HG03045 (cell line): ENCODE measurements at regions not wholly inside any gene's neighbourhood (a gene's known extent, or its start where the extent isn't known, plus 50 kb on each side); places are given as distances from the start of the nearest gene placed in this dataset.

Source experiments
- ATAC-seq: cut with Tn5 transposase; IDR thresholded peaks from one replicate; pipeline ENCODE4 v1.9.1; 2021; ENCODE audit warnings: mild to moderate bottlenecking, moderate library complexity; ENCODE audit not compliant: unreplicated experiment

DNA sequence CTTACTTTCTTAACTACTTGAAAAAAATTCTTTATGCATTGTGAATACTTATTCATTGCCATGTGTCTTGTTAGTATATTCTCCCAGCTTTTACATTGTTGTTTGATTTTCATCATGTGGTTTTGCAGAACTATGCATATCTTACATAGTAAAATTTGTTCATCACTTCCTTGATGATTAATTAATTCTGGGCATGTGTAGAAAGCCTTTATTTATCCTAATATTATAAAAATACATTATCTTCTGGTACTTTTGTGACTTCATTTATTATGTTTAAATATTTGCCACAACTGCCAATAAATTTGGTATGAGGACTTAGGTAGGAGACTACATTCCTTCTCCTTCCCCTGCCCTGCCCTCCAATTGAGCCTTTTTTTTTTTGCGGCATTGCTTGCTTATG lies 166.0 kb upstream of the ZNF32 start:
- ATAC-seq = no peak

DNA sequence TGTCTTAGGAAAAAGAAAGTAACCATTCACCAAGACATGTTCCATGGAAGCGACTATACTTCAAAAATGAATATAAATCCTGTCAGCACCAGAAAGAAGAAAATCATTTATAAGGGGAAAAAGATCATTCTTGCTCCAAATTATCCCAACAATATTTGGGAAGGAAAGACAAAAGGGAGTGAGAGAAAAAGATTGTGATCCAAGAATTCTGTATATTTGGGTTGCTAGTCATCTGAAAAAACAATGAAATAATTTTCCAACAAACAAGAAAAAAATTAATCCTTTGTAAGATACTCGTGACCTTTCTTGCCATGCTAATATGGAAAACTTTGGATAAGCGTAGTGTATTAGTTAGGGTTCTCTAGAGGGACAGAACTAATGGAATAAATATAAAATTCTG lies 163.2 kb upstream of the ZNF32 start:
- ATAC-seq = no peak

DNA sequence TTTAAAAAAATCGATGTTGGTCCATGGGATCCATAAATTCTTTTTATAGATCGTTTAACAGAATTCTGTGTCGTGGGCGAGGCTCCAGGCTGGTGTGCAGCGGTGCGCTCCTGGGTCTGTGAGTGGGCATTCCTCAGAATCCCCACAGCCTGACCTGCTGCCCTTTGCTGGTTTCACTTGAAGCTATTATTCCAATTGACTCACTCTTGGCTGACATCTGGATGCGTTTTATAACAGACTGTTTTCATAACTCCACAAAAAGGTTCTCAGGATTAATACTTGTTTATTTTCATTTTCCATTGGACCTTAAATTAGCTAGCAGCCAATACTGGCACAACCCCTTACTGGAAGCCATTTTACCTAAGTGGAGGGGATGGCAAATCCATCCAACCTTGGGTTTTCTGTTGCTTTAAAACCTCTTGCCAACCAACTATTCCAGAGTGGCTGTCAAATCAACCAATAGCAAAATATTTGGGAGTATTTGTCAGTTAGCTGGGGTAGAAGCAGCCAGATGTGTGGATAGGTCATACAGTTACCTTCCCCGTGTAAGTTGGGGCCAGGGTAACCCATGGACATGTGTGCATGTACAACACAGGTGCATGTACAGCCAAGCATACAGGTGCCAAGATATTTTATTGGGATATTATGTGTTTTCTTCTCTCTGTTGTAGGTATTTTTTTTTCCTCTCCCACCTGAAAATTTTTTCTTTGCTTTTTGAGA lies 160.7 kb upstream of the ZNF32 start:
- no peak for ATAC-seq

DNA sequence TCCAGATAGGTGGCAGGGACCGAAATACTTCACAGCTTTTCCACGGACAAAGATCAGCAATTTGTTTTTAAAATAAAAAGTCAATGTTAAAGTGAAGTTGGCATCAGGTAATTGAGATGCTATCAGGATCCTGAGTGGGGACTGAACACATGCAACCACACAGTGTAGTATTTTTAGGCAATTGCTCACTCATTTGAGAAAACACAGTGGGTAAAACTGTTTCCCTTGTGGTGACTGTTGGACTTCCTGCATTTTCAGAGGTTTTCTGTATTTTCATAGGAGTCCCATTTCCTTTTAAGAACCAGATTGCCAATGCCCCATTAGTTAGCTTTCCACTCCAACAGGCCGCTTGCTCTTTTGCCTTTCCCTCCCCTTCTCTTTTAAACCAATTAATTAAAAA lies 159.5 kb upstream of the ZNF32 start:
- peak; percentile 64 for ATAC-seq

DNA sequence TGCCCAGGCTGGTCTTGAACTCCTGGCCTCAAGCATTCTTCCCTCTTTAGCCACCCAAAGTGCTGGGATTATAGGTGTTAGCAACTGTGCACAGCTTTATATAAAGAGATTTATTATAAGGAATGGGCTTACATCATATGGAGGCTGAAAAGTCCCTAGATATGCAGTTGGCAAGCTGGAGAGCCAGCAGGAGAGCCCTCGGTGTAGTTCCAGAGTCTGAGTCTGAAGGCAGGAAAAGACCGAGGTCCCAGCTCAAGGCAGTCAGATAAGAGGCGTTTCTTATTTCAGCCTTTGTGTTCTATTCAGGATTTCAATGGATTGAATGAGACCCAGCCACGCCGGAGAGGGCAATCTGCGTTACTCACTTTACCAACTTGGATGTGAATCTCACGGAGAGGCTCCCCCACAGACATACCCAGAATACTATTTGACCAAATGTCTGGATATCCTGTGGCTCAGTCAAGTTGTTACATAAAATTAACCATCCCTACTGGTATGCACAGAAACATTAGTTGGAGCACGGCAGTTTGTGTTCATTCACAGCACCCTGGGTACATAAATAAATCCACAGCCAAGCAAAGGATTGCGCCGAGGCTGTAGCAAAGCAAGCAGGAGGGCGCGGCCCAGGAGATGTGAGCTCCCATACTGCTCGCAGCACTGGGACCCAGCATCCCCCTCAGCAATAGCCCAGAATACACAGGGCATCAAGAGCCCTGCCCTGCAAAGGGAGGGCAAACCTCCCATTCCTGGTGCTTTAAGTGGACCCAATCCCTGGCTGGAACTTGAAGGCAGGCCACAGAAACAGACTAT lies 158.4 kb upstream of the ZNF32 start:
- no peak for ATAC-seq

DNA sequence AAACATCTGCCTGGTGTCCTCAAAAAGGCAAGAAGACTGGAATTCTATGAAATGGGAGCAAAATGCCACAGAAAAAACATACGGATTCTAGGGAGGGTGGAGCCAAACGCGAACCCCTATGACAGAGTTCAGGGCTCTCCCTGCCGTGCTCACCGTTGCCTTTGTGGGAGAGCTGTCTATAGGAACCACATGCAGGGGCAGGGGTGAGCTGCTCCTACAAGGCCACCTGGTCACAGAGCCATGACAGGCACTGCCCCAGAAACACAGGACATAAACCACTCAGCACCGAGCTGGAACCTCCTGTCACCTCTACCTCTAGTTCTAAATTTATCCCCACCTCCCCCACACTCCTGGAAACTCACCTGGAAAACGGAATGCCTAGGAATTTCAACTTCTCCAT lies 155.1 kb upstream of the ZNF32 start:
- no peak for ATAC-seq

DNA sequence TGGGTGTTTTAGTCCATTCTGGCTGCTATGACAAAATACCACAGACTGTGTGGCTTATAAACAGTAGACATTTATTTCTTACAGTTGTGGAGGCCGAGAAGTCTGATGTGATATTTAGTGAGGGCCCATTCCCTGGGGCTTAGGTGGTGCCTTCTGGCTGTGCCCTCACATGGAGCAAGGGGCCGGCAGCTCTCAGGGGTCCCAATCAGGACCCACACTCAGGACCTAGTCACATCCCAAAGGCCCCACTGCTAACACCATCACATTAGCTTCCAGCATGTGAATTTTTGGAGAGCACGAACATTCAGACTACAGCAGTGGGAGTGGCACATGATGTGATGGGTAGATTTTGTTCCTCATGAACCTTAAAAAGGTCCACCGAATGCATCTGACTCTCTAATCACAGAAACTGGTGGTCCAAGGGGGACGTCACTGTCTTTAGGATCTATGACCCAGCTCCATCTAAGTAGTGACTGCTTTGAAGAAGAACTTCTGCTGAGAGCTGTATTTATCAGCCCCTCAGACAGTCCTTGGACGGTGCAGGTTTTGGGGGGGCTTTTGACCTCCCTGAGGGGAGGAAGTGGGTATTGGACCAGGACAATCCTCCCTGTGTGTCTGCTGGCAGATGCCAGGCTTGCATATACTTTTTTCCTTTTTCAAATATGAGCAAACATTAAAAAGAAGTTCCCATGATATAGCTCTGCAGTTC lies 154.5 kb upstream of the ZNF32 start:
- no peak for ATAC-seq

DNA sequence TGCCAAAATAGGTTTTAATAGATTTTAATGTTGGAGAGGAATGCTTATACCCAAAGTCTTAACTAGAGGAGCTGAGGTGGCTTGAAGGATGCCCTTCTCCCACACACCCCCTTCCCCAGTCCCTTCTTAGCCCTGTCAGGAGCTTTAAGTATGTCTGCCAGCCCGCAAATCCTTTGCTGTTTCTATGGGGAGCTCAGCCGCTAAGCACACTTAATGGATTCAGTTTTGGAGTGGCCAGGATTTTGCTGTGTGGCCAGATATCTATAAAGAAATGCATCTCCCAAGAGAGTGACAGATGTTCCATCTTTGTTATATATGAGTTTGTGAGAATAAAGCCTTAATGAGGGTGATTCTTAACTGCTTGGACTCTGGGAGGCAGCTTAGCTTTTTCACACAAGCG lies 152.9 kb upstream of the ZNF32 start:
- no peak for ATAC-seq

DNA sequence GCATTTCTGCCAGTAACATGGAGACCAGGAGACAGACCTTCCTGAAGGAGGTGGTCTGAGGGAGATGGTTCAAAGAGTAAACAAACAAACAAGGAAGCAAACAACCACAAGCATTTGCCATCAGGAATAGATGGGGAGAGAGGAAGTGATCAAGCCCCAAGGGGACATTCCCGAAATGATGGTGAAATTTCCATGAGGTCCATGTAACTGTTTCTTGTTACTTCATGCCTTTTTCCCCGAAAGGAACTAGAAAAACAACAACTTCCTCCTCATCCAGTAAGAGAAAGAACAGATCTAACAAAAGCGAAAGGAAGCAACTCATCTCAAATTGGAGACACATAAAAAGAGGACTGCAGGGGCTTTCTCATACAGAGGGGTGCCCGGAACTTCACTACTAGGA lies 152.5 kb upstream of the ZNF32 start:
- ATAC-seq = no peak

DNA sequence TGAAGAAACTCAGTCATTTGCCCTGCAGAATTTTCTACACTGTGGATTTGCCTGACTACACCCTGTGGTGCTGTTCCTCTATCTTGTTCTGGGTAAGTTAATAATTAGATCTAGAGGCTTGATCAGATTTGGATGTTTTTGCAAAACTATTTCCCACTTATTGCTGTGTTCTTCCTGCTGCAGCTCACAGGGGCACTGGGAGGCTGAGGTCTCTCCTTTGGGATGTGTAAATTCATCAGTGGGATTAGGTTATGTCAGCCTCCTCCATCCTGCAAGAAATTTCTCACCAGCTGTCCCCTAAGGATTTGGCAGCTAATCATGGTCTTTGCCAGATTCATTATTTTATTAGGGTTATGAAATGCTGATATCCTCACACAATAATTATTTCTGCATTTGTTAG lies 148.1 kb upstream of the ZNF32 start:
- no peak for ATAC-seq

DNA sequence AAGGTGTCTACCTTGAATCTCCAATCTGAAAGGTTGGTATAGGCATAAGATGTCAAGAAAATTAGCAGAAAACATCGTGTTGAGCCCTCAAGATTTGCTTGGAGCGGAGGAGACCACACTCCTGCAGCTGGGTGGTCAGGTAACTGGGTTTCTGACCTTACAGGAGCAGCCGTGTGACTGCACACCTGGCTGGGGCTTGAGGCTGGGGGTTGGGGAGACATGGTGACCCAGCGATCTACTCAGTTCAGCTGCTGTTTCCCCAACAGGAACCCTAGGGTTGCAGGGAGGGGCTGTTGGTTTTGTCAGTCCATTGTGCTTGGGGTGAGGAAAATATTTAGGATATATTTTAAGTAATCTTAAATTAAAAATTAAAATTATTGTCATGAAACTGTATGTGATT lies 147.0 kb upstream of the ZNF32 start:
- no peak for ATAC-seq

DNA sequence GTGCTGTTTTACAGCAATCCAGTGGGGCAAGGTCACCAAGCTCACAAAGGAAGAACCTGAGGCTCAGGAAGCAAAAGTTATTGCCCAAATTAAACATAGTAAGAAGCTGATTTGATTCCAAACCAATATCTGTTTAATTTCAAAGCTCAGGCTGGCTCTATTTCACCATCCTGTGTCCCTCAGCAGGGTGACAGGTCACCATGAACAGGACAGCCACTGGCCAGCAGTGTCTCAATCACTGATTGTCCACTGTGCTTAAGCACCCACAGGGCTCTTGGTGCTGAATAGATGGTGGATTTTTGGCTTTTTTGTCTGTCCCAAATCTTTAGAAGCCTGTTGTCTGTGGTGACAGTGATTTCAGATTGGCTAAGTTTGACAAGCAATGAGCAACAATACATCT lies 146.4 kb upstream of the ZNF32 start:
- no peak for ATAC-seq

DNA sequence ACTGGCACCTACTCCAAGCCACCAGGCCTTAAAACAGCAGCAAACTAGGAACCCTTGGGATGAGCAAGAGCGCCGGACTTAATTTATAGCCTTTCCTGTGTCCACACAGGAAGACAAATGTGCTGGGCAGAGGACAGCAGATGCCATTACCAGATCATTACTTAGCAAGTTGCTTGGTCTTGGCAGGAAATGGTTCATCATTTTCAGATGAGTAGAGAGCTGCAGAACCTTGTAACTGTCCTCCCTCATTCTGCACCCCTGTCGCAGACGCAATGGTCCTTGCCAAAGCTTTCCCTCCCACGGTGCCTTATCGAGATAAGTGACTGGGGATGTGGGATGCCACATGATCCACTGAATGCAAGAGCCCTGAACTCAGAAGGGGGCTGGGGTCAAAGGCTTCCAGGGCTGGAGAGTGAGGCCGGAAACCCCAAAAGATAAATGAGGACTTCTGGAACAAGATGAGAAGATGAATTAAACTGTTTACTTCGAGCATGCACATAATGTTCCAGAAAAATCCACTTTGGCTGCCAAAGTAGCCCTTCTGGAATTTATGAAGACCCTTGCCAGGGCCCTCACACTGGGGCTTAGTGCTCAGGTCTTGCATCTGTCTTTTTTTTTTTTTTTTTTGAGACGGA lies 145.6 kb upstream of the ZNF32 start:
- ATAC-seq = no peak

DNA sequence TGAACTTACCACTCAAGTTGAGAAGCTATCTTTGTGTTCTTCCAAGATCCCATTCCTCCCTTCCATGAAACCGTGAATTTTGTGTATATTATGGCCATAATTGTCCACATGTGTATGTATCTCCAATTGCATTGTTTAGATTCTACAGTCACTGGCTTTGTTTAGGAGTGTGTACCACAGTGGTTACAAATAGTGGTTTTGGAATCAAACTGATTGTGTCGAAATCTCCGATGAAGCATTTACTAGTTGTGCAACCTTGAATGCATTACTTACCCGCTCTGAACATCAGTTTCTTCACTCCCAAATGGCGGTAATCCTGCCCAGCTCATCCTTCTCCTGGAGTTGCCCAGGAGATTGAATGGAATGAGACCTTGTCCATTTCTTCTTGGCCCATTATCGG lies 145.0 kb upstream of the ZNF32 start:
- no peak for ATAC-seq

DNA sequence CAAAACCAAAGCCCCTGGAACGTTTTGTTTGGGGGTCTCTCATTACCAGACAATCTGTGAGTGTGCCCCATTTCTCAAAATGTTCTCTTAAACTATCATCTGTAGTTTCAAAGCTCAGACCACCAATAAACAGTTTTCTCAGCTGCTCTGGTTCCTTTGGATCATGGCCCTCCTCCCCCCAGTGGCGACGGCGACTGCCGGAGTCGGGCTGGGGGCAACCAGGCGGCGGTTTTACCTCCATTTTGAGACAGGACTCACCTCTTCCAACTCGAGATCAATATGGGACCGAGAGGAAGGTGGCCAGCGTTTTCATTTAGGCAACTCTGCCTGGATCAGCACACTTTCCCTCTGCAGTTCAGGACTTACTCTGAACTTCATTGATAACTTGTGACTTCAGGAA lies 141.5 kb upstream of the ZNF32 start:
- no peak for ATAC-seq

DNA sequence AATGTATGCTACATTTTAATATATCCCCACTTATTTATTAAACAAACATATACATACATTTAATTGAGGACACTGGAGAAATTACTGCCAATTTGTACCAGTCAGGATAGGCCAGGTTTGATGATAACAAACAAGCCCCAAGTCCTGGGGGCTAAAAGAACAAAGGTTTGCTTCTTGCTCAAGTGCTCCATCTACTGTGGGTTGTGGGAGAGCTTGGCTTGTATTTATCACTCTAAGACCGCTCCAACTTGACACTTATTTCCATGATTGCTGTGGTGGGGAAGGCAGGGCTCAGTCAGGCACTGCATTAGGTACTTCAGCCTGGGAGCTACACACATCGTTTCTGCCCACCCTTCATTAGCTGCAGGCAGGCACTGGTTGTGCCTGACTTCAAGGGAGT lies 136.6 kb upstream of the ZNF32 start:
- ATAC-seq = no peak

DNA sequence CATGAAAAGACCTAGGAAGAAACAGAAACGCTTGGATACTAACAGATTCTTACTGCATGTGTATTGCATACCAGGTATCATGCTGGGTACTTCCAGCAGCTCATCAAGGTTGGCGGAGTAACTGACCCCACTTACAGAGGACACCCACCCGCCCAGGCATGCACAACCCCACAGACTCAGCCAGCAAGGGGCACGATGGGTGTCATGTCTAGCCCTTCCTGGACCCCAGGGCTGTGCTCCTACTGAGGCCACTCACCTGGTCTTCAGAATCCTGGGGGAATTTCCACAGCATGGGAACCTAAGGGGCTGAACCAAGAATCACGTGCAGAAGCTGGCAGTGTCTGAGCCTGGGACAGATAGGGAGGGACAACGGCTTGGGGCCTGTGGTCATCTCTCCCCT lies 134.1 kb upstream of the ZNF32 start:
- no peak for ATAC-seq

DNA sequence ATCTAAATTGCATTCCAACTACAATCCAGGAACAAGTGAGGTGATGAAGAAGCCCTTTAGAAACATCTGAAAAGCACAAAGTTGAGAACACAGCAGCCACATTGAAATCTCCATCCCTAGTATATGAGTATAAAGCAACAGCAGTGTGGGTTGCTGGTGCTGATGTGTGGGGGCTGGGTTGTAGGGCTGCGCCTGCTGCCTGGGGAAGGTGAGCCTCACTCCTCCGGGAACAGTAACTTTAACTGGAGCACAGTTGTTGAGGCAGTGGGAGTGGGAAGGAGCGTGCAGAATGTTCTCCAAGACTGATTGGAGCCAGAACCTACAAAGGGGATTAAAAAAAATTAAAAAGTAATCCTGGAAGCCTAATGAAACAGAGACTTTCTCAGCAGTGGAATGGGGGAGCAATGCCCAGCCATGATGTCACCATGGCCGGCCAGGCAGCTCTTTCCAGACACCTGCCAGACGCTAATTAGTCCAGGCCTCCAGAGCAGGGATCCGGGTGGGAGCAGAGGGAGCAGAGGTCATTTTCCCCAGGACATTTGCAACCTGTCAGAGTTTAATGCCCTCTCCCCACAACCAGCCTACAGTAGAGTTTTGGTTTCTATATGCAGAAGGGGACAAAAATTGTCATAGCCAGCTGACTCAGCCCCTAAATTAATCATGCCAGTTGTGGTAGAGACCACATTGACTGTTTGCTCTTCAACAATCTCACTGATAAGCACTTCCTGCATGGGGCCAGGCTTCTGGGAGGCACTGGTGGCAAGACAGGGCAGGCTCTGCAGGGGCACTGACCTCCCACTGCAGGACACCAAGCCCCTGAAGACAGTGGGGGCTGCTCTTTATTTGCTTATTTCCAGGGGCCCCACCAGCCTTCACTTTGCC lies 133.0 kb upstream of the ZNF32 start:
- ATAC-seq = no peak

DNA sequence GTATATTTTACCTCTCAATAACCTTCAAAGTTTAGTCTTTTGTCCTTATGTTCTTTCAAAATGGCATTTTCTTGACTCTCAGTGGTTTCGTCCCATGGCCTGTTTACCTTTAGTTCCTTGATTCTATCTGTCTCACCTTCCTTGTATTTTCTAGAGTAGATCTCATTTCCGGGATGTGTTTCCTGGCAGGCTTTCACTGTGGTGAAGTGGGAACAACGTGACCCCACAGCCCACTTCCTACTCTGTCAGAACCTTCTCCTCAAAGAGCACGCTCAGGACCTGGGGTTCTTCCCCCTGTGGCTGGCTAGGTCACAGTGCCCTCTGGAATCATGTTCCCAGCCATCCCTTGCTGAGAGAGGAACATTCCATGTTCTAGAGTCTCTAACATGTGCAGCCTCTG lies 129.9 kb upstream of the ZNF32 start:
- ATAC-seq = no peak

DNA sequence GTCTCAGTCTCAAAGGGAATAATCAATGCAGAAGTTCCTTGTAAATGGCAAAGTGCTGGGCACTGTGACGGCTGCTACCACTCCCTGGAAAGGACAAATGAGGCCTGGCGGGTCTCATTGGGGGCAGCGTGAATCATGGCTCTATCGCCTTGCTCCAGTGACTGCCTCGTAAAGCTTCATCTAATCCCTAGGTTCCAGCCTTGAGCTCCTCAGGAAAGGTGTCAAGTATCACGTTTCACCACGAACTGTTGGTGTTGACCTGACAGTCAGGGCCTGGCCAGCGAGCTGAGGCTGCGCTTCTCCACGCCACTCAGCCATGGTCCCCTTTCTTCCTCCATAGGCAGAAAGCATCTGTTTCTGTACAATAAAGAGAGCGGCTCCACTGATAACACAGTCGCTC lies 126.7 kb upstream of the ZNF32 start:
- ATAC-seq = no peak
